Bronchial epithelial cell (primary cell): ENCODE measurements at regions not wholly inside any gene's neighbourhood (a gene's known extent, or its start where the extent isn't known, plus 50 kb on each side); places are given as distances from the start of the nearest gene placed in this dataset.
"Not testable (repeated sequence)": the region's sequence is repeated elsewhere in the genome, so short reads cannot be mapped to it uniquely, and the experiment has no call there.

Source experiments
- DNase-seq: peaks from one replicate; pipeline ENCODE4 v3.0.0-alpha.2; 2010; ENCODE audit warnings: low read depth
- FAIRE-seq: peaks from 2 replicates; lab custom pipeline; 2011; peaks lifted over from hg19 to GRCh38; lab: Jason Lieb, UNC
- H3K27me3 ChIP-seq: 2 replicates; pipeline ENCODE4 v1.5.1; 2011; ENCODE audit warnings: low read length; ENCODE audit not compliant: control insufficient read depth, insufficient read depth
- H3K36me3 ChIP-seq: 2 replicates; pipeline ENCODE4 v1.5.1; 2011; ENCODE audit warnings: low read length; ENCODE audit not compliant: control insufficient read depth, insufficient read depth
- H3K4me3 ChIP-seq: 2 replicates; pipeline ENCODE4 v1.5.1; 2011; ENCODE audit warnings: mild to moderate bottlenecking, low read depth, low read length, control low read depth
- CTCF ChIP-seq: IDR thresholded peaks from 2 replicates; pipeline ENCODE4 v1.5.1; 2011; ENCODE audit warnings: mild to moderate bottlenecking, moderate library complexity, low read length, control low read depth, inconsistent platforms; ENCODE audit not compliant: insufficient read depth, severe bottlenecking

- no peak for TF ChIP-seq CTCF
- FAIRE-seq (no peak), DNase-seq (no peak)
- Histone ChIP-seq H3K4me3 (no peak overlapping the region), H3K36me3 (no peaks in the 10 kb centered on the region), H3K27me3 (peaks cover 2% of the 10 kb centered on the region)
Measured at GRCh38 chr7:93711926-93712325, 137.4 kb upstream of the CALCR start.

GRCh38 chr7:93708255-93708654, 133.7 kb upstream of the CALCR start:
- H3K27me3 ChIP-seq, FAIRE-seq, H3K4me3 ChIP-seq, DNase-seq, H3K36me3 ChIP-seq: not testable (repeated sequence)

GRCh38 chr7:93707249-93707648, 132.7 kb upstream of the CALCR start:
- no peak for FAIRE-seq
- TF ChIP-seq CTCF, result no peak
- Histone ChIP-seq H3K4me3 (no peak overlapping the region), H3K36me3 (no peaks in the 10 kb centered on the region), H3K27me3 (no peaks in the 10 kb centered on the region)
- DNase-seq, result no peak

- not testable (repeated sequence) for H3K36me3 ChIP-seq, H3K27me3 ChIP-seq, H3K4me3 ChIP-seq, FAIRE-seq, DNase-seq
Measured at GRCh38 chr7:93706162-93706561, 131.6 kb upstream of the CALCR start.

- Histone ChIP-seq H3K36me3 (no peaks in the 10 kb centered on the region), H3K27me3 (no peaks in the 10 kb centered on the region), H3K4me3 (no peak overlapping the region)
- DNase-seq (no peak), FAIRE-seq (no peak)
- TF ChIP-seq CTCF, result no peak
Measured at GRCh38 chr7:93704217-93704616, 129.7 kb upstream of the CALCR start.

GRCh38 chr7:93697901-93698300, 123.4 kb upstream of the CALCR start:
- DNase-seq (no peak), FAIRE-seq (no peak)
- Histone ChIP-seq H3K4me3 (no peak overlapping the region), H3K27me3 (peaks cover 3% of the 10 kb centered on the region), H3K36me3 (no peaks in the 10 kb centered on the region)
- TF ChIP-seq CTCF, result no peak

GRCh38 chr7:93693796-93694195, 119.3 kb upstream of the CALCR start:
- Histone ChIP-seq H3K36me3 (no peaks in the 10 kb centered on the region), H3K27me3 (peaks cover 3% of the 10 kb centered on the region), H3K4me3 (no peak overlapping the region)
- FAIRE-seq (no peak), DNase-seq (no peak)
- no peak for TF ChIP-seq CTCF
